ENCODE measurements at regions not wholly inside any gene's neighbourhood (a gene's known extent, or its start where the extent isn't known, plus 50 kb on each side); places are given as distances from the start of the nearest gene placed in this dataset.

DNA sequence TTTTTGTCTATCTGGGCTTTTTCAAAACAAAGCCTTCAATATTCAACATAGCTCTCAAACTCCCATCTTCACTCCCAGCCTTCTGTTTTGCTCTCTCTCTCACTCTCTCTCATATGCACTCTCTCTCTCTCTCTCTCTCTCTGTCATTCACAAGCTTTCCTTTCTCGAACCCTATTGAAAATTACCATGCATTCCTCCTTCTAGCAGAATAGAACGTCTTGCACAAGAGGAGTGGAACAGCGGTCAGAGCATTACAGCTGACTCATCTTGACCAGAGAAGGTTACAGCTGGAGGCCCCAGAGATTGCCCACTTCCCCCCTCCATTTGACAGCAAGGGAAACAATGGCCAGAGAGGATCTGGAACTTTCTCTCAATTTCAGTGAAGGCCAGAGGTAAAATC is 51.0 kb upstream of the LIFR start:
- Histone ChIP-seq H3K4me1 (ENCODE audit: control insufficient read depth, insufficient read depth, low read length) (peaks cover 4% of the 10 kb centered on the region; the same call in 1 of the 2 replicates), H3K36me3 (ENCODE audit: control insufficient read depth, insufficient read depth, low read length) (no peaks in the 10 kb centered on the region), H3K9me3 (ENCODE audit: control insufficient read depth, insufficient read depth, low read length) (no peaks in the 10 kb centered on the region), H3K9ac (ENCODE audit: low read depth, low read length) (no peak overlapping the region), H3K27me3 (ENCODE audit: control insufficient read depth, insufficient read depth, low read length) (no peaks in the 10 kb centered on the region), H3K27ac (ENCODE audit: low read depth, low read length) (no peak overlapping the region), H3K4me3 (ENCODE audit: low read depth, low read length) (no peak overlapping the region)

DNA sequence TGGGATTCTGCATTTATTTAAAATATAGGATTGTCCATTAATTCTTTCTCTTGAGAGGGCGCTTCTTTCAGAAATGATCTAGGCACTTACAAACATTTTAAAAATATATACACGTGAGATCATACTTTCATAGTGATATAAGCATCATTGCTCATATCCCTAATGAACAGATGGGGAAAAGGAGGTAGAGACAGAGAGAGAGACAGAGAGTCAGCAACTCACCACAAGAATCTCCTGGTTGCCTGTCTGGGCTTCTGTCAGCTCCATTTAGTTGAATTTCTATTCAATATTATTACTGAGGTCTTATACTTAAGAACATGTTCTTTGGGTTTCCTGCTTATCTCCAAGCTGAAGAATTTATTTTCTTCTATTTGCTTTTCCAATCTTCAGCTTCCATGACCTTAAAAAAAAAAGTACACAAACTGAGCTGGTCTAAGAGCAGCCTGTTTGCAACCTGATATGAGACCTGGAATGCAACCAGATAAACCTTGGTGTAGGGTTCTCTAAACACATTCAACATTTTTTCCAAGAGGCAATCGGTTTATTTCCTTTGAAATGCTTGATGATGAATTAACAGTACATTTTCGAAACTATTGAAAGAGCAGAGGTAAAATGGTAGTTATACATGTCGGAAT is 51.6 kb upstream of the LIFR start:
- Histone ChIP-seq H3K9me3 (ENCODE audit: control insufficient read depth, insufficient read depth, low read length) (no peaks in the 10 kb centered on the region), H3K9ac (ENCODE audit: low read depth, low read length) (no peak overlapping the region), H3K27me3 (ENCODE audit: control insufficient read depth, insufficient read depth, low read length) (no peaks in the 10 kb centered on the region), H3K36me3 (ENCODE audit: control insufficient read depth, insufficient read depth, low read length) (no peaks in the 10 kb centered on the region), H3K4me3 (ENCODE audit: low read depth, low read length) (no peak overlapping the region), H3K4me1 (ENCODE audit: control insufficient read depth, insufficient read depth, low read length) (0 out of 2 replicates have a peak, but pooled peaks cover 1% of the 10 kb centered on the region), H3K27ac (ENCODE audit: low read depth, low read length) (no peak overlapping the region)

DNA sequence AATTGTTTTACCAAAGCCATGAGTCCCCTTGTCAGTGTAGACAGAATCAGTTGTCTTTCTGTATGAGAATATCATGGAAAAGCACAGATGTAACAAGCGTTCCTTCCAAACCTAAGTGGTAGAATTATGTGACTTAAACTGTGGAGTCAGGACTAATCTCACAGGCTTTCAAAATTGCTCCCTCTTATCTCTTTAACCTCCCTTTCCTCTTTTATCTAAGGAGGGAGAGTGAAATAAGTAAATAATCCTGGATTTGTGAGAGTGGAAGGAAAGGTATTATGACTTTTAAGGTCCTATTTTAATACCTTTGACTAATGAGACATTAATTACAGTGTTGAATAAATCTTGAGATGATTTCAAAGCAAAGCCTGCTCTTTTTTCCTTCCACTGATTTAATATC is 52.4 kb upstream of the LIFR start:
- Histone ChIP-seq H3K9me3 (ENCODE audit: control insufficient read depth, insufficient read depth, low read length) (no peaks in the 10 kb centered on the region), H3K4me1 (ENCODE audit: control insufficient read depth, insufficient read depth, low read length) (peaks cover 8% of the 10 kb centered on the region; the same call in 1 of the 2 replicates), H3K9ac (ENCODE audit: low read depth, low read length) (no peak overlapping the region), H3K36me3 (ENCODE audit: control insufficient read depth, insufficient read depth, low read length) (no peaks in the 10 kb centered on the region), H3K27me3 (ENCODE audit: control insufficient read depth, insufficient read depth, low read length) (no peaks in the 10 kb centered on the region), H3K4me3 (ENCODE audit: low read depth, low read length) (no peak overlapping the region), H3K27ac (ENCODE audit: low read depth, low read length) (no peak overlapping the region)

DNA sequence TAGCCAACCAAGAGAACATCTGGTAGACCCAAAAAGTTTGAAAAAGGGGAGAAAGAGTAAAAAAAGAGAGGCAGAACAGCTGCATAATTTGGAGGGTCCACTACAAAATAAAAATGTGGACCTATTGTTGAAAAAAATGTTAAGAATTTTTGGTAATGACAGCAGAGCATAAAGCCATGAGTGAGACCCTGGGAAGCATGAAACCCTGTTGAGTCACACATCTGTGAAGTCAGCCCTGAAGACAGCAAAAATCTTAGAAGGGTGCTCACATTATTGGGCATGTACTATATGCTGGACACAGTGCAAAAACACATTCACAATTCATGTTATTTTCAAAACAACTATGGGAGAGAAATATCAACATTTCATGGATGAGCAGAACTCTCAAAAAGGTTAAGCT is 56.4 kb upstream of the LIFR start:
- H3K27ac ChIP-seq (ENCODE audit: low read depth, low read length), result no peak overlapping the region
- H3K9me3 ChIP-seq (ENCODE audit: control insufficient read depth, insufficient read depth, low read length), result no peaks in the 10 kb centered on the region
- peaks cover 13% of the 10 kb centered on the region; the same call in 1 of the 2 replicates for H3K4me1 ChIP-seq (ENCODE audit: control insufficient read depth, insufficient read depth, low read length)
- no peaks in the 10 kb centered on the region for H3K36me3 ChIP-seq (ENCODE audit: control insufficient read depth, insufficient read depth, low read length)
- H3K27me3 ChIP-seq (ENCODE audit: control insufficient read depth, insufficient read depth, low read length), result no peaks in the 10 kb centered on the region
- H3K4me3 ChIP-seq (ENCODE audit: low read depth, low read length), result no peak overlapping the region
- no peak overlapping the region for H3K9ac ChIP-seq (ENCODE audit: low read depth, low read length)

DNA sequence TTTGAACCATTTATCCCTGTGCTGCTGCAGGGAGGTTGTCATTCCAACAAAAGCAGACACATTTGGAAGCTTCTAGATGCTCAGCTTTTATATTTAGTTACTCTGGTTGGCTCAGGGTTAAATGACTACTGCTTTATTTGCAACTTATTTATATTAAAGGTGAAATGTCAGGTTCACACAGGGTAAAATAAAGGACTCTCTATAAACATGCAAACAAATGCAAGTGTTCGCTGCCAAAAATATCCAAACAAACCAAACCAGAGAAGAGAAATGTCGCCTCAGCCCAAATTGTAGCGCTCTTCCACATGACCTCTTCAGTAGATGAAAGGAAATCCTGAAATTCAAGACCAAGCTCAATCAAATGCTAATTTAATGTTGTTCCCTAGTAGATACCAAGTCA is 57.0 kb upstream of the LIFR start:
- Histone ChIP-seq H3K9ac (ENCODE audit: low read depth, low read length) (no peak overlapping the region), H3K36me3 (ENCODE audit: control insufficient read depth, insufficient read depth, low read length) (no peaks in the 10 kb centered on the region), H3K4me1 (ENCODE audit: control insufficient read depth, insufficient read depth, low read length) (peaks cover 13% of the 10 kb centered on the region; the same call in 1 of the 2 replicates), H3K9me3 (ENCODE audit: control insufficient read depth, insufficient read depth, low read length) (no peaks in the 10 kb centered on the region), H3K4me3 (ENCODE audit: low read depth, low read length) (no peak overlapping the region), H3K27ac (ENCODE audit: low read depth, low read length) (no peak overlapping the region), H3K27me3 (ENCODE audit: control insufficient read depth, insufficient read depth, low read length) (no peaks in the 10 kb centered on the region)

DNA sequence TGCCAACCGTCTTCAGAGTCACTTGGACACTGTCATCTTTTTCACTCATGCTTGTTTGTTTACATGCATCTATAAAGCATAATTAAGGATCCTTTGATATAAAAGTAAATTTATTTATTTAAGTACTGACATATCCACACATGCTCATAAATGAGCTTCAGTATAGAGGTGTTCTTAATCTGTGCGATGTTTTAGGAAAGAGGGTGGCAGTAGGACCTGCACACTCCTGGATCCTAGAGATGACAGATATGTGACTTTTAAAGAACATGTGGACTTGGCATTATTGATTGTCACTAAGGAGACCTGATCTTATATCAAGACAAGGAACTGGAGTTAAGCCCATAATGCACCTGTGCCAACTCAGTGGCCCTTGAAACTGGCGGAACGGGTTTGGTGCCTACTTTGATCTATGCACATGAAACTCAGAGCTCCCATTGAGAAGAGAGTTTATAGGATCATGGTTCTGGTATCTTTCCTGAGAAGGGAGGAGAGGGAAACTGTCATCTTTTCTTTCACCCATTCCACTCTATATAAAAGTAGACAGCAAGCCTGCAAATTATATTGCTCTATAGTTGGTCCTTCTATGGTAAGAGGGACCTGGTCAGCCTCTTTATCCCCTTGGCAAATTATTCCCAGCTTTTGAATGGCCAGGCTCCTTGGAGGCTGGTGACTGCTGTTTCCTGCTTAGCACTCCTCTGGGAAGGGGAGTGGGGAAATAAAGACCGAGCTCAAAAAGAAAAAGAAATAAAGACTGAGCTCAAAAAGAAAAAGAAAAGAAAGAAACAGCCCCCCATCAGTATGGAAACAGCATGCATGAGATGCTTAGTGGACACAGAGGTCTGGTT is 57.8 kb upstream of the LIFR start:
- no peaks in the 10 kb centered on the region for H3K9me3 ChIP-seq (ENCODE audit: control insufficient read depth, insufficient read depth, low read length)
- no peak overlapping the region for H3K27ac ChIP-seq (ENCODE audit: low read depth, low read length)
- H3K9ac ChIP-seq (ENCODE audit: low read depth, low read length), result no peak overlapping the region
- no peaks in the 10 kb centered on the region for H3K27me3 ChIP-seq (ENCODE audit: control insufficient read depth, insufficient read depth, low read length)
- no peaks in the 10 kb centered on the region for H3K36me3 ChIP-seq (ENCODE audit: control insufficient read depth, insufficient read depth, low read length)
- H3K4me3 ChIP-seq (ENCODE audit: low read depth, low read length), result no peak overlapping the region
- H3K4me1 ChIP-seq (ENCODE audit: control insufficient read depth, insufficient read depth, low read length), result peaks cover 13% of the 10 kb centered on the region; the same call in 1 of the 2 replicates

DNA sequence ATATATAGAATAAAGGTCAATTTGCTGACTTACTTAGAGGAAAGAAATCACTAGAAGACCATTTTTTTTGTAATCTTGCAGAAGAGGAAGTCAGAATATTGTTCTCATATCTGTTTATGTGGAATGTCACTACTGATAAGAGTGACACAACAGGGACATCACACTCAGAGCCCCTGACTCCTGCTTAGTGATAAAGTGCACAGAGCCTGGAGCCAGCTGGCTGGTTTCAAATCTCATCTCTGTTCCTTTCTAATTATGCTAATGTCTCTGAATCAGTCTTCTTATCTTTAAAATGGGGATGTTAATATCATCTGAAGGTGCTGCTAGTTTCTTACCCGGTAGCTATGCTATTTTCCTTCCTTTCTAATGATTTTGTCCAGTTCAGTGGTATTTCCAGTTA is 58.6 kb upstream of the LIFR start:
- H3K9ac ChIP-seq (ENCODE audit: low read depth, low read length), result no peak overlapping the region
- H3K27ac ChIP-seq (ENCODE audit: low read depth, low read length), result no peak overlapping the region
- no peaks in the 10 kb centered on the region for H3K27me3 ChIP-seq (ENCODE audit: control insufficient read depth, insufficient read depth, low read length)
- H3K4me1 ChIP-seq (ENCODE audit: control insufficient read depth, insufficient read depth, low read length), result peaks cover 13% of the 10 kb centered on the region; the same call in 1 of the 2 replicates
- no peaks in the 10 kb centered on the region for H3K36me3 ChIP-seq (ENCODE audit: control insufficient read depth, insufficient read depth, low read length)
- H3K4me3 ChIP-seq (ENCODE audit: low read depth, low read length), result no peak overlapping the region
- no peaks in the 10 kb centered on the region for H3K9me3 ChIP-seq (ENCODE audit: control insufficient read depth, insufficient read depth, low read length)

DNA sequence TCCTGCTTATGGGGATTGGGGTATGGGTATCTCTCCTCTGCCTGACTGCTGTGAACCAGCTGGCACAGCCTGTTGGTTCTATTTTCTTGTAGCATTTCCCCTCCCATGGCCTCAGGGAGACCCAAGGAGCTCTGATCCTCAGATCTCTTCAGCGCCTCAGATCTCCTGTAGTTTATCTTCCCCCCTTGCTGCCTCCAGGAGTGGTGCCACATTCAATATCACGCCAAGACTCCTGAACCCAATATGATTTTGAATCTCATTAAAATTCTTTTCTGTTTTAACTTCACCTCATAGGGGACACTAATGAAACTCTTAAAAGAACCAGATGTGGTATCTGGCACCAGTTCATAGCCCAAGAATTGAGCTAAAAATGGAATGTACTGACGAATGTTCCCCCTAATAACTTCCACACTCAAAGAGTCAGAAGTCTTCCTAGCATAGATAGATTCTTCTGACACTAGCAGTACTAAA is 59.6 kb upstream of the LIFR start:
- no peak overlapping the region for H3K27ac ChIP-seq (ENCODE audit: low read depth, low read length)
- peaks cover 13% of the 10 kb centered on the region; the same call in 1 of the 2 replicates for H3K4me1 ChIP-seq (ENCODE audit: control insufficient read depth, insufficient read depth, low read length)
- no peak overlapping the region for H3K9ac ChIP-seq (ENCODE audit: low read depth, low read length)
- H3K27me3 ChIP-seq (ENCODE audit: control insufficient read depth, insufficient read depth, low read length), result no peaks in the 10 kb centered on the region
- no peak overlapping the region for H3K4me3 ChIP-seq (ENCODE audit: low read depth, low read length)
- H3K36me3 ChIP-seq (ENCODE audit: control insufficient read depth, insufficient read depth, low read length), result no peaks in the 10 kb centered on the region
- H3K9me3 ChIP-seq (ENCODE audit: control insufficient read depth, insufficient read depth, low read length), result no peaks in the 10 kb centered on the region

DNA sequence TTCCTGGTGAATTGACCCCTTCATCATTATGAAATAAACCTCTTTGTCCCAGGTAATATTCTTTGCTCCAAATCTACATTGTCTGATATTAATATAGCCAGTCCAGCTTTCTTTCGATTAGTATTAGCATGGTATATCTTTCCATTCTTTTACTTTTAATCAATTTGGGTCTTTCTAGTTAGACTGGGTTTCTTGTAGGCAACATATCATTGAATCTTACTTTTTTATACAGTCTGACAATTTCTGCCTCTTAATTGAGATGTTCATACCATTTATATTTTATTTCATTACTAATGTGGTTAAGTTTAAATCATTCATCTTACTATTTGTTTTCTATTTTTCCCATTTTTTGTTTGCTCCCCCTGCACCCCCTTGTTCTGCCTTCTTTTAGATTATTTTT is 61.7 kb upstream of the LIFR start:
- H3K36me3 ChIP-seq (ENCODE audit: control insufficient read depth, insufficient read depth, low read length), result no peaks in the 10 kb centered on the region
- H3K9me3 ChIP-seq (ENCODE audit: control insufficient read depth, insufficient read depth, low read length), result no peaks in the 10 kb centered on the region
- H3K4me3 ChIP-seq (ENCODE audit: low read depth, low read length), result no peak overlapping the region
- H3K4me1 ChIP-seq (ENCODE audit: control insufficient read depth, insufficient read depth, low read length), result peaks cover 11% of the 10 kb centered on the region; the same call in 1 of the 2 replicates
- no peak overlapping the region for H3K9ac ChIP-seq (ENCODE audit: low read depth, low read length)
- no peaks in the 10 kb centered on the region for H3K27me3 ChIP-seq (ENCODE audit: control insufficient read depth, insufficient read depth, low read length)
- H3K27ac ChIP-seq (ENCODE audit: low read depth, low read length), result no peak overlapping the region

DNA sequence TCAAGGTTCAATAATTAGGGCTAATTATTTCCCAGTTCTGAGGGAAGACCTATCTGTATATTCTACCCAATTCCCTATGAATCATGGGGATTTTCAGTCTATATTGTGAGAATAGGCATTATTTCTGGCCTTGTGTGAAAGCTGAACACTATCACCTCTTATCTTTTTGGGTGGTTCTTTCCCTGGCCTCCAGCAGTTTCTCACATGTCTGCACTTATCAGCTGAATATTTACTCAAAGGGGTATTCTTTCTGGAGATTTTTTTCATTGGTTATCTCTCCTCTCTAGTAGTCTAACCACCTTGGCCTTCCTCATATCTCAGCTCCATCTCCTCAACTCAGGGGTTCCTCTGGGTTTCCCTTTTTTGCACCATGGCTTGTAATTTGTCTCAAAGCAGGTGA is 64.9 kb upstream of the LIFR start:
- Histone ChIP-seq H3K27me3 (ENCODE audit: control insufficient read depth, insufficient read depth, low read length) (no peaks in the 10 kb centered on the region), H3K9ac (ENCODE audit: low read depth, low read length) (no peak overlapping the region), H3K9me3 (ENCODE audit: control insufficient read depth, insufficient read depth, low read length) (no peaks in the 10 kb centered on the region), H3K27ac (ENCODE audit: low read depth, low read length) (no peak overlapping the region), H3K36me3 (ENCODE audit: control insufficient read depth, insufficient read depth, low read length) (no peaks in the 10 kb centered on the region), H3K4me1 (ENCODE audit: control insufficient read depth, insufficient read depth, low read length) (no peaks in the 10 kb centered on the region), H3K4me3 (ENCODE audit: low read depth, low read length) (no peak overlapping the region)

DNA sequence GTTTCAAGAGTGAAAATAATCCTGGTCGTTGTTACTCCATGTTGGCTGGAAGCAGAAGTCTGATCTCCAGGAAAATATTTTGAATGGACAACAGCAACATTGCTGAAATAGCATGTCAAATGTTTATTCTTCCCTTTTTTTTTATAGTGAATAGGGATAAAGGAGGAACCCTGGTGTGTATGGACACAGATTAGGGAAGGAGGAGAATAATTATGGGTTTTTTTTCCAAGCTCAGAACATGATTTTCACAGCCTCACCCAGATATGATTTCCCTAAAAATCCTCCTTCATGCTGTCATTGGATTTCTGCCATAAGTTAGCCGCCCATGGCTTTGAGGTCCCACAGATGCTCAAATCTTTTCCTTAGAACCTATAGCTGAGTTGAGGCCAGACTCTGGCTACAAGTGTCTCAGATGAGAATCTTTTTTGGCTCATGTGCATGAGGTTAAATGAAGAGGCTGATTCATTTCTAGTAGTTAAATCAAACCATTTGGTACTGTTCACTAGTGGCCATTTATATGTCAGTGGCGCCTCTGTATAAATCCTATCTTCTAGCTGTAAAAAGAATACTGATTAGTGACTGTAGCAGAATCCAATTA is 65.5 kb upstream of the LIFR start:
- no peak overlapping the region for H3K27ac ChIP-seq (ENCODE audit: low read depth, low read length)
- H3K4me1 ChIP-seq (ENCODE audit: control insufficient read depth, insufficient read depth, low read length), result no peaks in the 10 kb centered on the region
- no peaks in the 10 kb centered on the region for H3K27me3 ChIP-seq (ENCODE audit: control insufficient read depth, insufficient read depth, low read length)
- no peak overlapping the region for H3K9ac ChIP-seq (ENCODE audit: low read depth, low read length)
- no peak overlapping the region for H3K4me3 ChIP-seq (ENCODE audit: low read depth, low read length)
- no peaks in the 10 kb centered on the region for H3K36me3 ChIP-seq (ENCODE audit: control insufficient read depth, insufficient read depth, low read length)
- H3K9me3 ChIP-seq (ENCODE audit: control insufficient read depth, insufficient read depth, low read length), result no peaks in the 10 kb centered on the region
